ENCODE measurements at regions not wholly inside any gene's neighbourhood (a gene's known extent, or its start where the extent isn't known, plus 50 kb on each side); places are given as distances from the start of the nearest gene placed in this dataset.

- Histone ChIP-seq H3K4me3 (replicated peaks in 1 of 3) (no peak overlapping the region), H3K27ac (no peak overlapping the region), H3K27me3 (no peaks in the 10 kb centered on the region), H3K36me3 (no peaks in the 10 kb centered on the region), H3K9me3 (no peaks in the 10 kb centered on the region), H3K4me1 (peaks cover 14 to 31% of the 10 kb centered on the region in 2 donors)
- no peak for TF ChIP-seq CTCF (IDR thresholded peaks at IDR 0.05)
- no peak for TF ChIP-seq POLR2A (IDR thresholded peaks at IDR 0.05)
- DNase-seq, result no peak
- WGBS, 2 donors, result 69 to 77% methylated on average over 7 of the region's 7 CpGs
- intact Hi-C loops (cut with DNase I), result no loop called here
Observed at GRCh38 chr7:68244389-68244788, 1247.8 kb downstream of the TYW1 start.

- TF ChIP-seq CTCF (IDR thresholded peaks at IDR 0.05), result no peak
- TF ChIP-seq POLR2A (IDR thresholded peaks at IDR 0.05), result no peak
- H3K4me3 ChIP-seq (replicated peaks in 1 of 3), result no peak overlapping the region
- DNase-seq, result no peak
- peaks cover 14 to 31% of the 10 kb centered on the region in 2 donors for H3K4me1 ChIP-seq
- H3K27ac ChIP-seq, result peak overlapping the region; percentile 43 to 86 (median 47)
- H3K27me3 ChIP-seq, result no peaks in the 10 kb centered on the region
- intact Hi-C loops (cut with DNase I), result no loop called here
- no peaks in the 10 kb centered on the region for H3K9me3 ChIP-seq
- no peaks in the 10 kb centered on the region for H3K36me3 ChIP-seq
- WGBS, 2 donors, result 33 to 50% methylated on average over 3 of the region's 3 CpGs
Observed at GRCh38 chr7:68245688-68246087, 1249.1 kb downstream of the TYW1 start.

GRCh38 chr7:68246189-68246633 lies 1249.6 kb downstream of the TYW1 start:
- WGBS, 2 donors, result 4 to 14% methylated on average over 4 of the region's 4 CpGs
- DNase-seq, result peak; percentile 90 to 92
- intact Hi-C loops (cut with DNase I), result no loop called here
- TF ChIP-seq CTCF (IDR thresholded peaks at IDR 0.05) (no peak), POLR2A (IDR thresholded peaks at IDR 0.05) (no peak)
- Histone ChIP-seq H3K4me1 (peaks cover 14 to 31% of the 10 kb centered on the region in 2 donors), H3K9me3 (no peaks in the 10 kb centered on the region), H3K27me3 (no peaks in the 10 kb centered on the region), H3K36me3 (no peaks in the 10 kb centered on the region), H3K4me3 (replicated peaks in 1 of 3) (no peak overlapping the region), H3K27ac (peak overlapping the region; percentile 55 to 86 (median 64))

GRCh38 chr7:68247126-68247525 lies 1250.5 kb downstream of the TYW1 start:
- Histone ChIP-seq H3K27ac (peak overlapping the region; percentile 10 to 86 (median 55)), H3K36me3 (no peaks in the 10 kb centered on the region), H3K4me1 (peaks cover 14 to 31% of the 10 kb centered on the region in 2 donors), H3K9me3 (no peaks in the 10 kb centered on the region), H3K27me3 (no peaks in the 10 kb centered on the region), H3K4me3 (replicated peaks in 1 of 3) (no peak overlapping the region)
- TF ChIP-seq CTCF (IDR thresholded peaks at IDR 0.05) (no peak), POLR2A (IDR thresholded peaks at IDR 0.05) (no peak)
- intact Hi-C loops (cut with DNase I), result no loop called here
- 42 to 61% methylated on average over 7 of the region's 7 CpGs for WGBS, 2 donors
- DNase-seq, result peak in 1 of 2 donors; percentile 18

- TF ChIP-seq POLR2A (IDR thresholded peaks at IDR 0.05), result no peak
- no peak for TF ChIP-seq CTCF (IDR thresholded peaks at IDR 0.05)
- 39 to 56% methylated on average over 2 of the region's 2 CpGs for WGBS, 2 donors
- Histone ChIP-seq H3K4me1 (peaks cover 14 to 31% of the 10 kb centered on the region in 2 donors), H3K27ac (peak overlapping the region; percentile 10 to 86 (median 55)), H3K9me3 (no peaks in the 10 kb centered on the region), H3K4me3 (replicated peaks in 1 of 3) (no peak overlapping the region), H3K36me3 (no peaks in the 10 kb centered on the region), H3K27me3 (no peaks in the 10 kb centered on the region)
- DNase-seq, result peak; percentile 81 to 84
- intact Hi-C loops (cut with DNase I), result no loop called here
Observed at GRCh38 chr7:68247571-68247970, 1250.9 kb downstream of the TYW1 start.
